Activated CD8-positive, alpha-beta memory T cell treated with anti-CD3 and anti-CD28 coated beads, Interleukin-2, amount 10 ng/mL, durations not matched to agents 7 days and 5 days (primary cell): ENCODE measurements at regions not wholly inside any gene's neighbourhood (a gene's known extent, or its start where the extent isn't known, plus 50 kb on each side); places are given as distances from the start of the nearest gene placed in this dataset.
"Not testable (repeated sequence)": the region's sequence is repeated elsewhere in the genome, so short reads cannot be mapped to it uniquely, and the experiment has no call there.

Experiments
- ATAC-seq: fragments of 150-1000 bp; cut with Tn5 transposase; one replicate; pipeline ENCODE4 v1.10.0; 2021; ENCODE audit warnings: moderate library complexity
- CTCF ChIA-PET: fragments of 350-600 bp; sonication (Branson Sonifier 250); formaldehyde crosslinking; loops from one replicate; lab custom pipeline; 2021; ENCODE audit warnings: antibody characterized with exemption; lab: Charles Lee
- DNase-seq: peaks from one replicate; pipeline ENCODE4 v3.0.0-alpha.2; 2020
- H3K27ac Mint-ChIP-seq: one replicate; pipeline ENCODE4 v1.8.0; 2021; ENCODE audit warnings: mild to moderate bottlenecking, mixed read lengths
- H3K27me3 Mint-ChIP-seq: one replicate; pipeline ENCODE4 v1.8.0; 2021; ENCODE audit warnings: mixed read lengths
- H3K36me3 Mint-ChIP-seq: one replicate; pipeline ENCODE4 v1.8.0; 2021; ENCODE audit warnings: mild to moderate bottlenecking, mixed read lengths
- H3K4me1 Mint-ChIP-seq: one replicate; pipeline ENCODE4 v1.8.0; 2021; ENCODE audit warnings: mixed read lengths
- H3K4me3 Mint-ChIP-seq: one replicate; pipeline ENCODE4 v1.8.0; 2021; ENCODE audit warnings: mild to moderate bottlenecking, moderate library complexity, mixed read lengths
- H3K9me3 Mint-ChIP-seq: one replicate; pipeline ENCODE4 v1.8.0; 2022; ENCODE audit warnings: low read depth, mixed read lengths

DNA sequence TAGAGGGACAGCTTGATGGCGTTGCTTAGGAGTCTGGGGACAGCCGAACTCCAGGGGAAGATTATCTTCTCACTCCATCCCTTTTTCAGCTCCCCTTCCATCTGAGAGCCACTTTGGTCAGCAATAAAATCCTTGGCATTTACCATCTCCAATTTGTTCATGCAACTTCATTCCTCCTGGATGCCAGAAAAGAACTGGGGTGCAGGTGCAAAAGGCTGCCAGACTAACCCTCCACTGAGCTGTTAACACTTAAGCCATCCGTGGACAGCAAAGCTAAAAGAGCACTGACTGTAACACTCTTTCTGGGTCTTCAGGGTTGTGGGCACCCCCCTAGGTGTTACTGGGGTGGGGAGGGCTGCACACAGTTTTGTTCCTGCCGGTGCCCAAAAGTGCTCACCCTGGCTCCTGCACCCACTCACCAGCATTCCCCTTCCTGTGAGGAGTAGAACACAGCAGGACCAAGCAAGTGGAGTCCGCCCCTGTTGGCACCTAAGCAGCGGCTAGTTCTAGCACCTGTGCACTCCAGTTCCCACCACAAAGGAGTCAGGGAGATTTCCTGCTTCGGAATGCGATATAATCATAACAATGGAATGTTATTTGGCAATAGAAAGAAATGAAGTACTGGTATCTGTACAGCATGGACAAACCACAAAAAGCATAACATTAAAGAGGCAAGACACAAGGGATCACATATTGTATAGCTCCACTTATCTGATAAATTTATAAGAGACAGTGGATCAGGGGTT lies 95.1 kb downstream of the NPY start:
- no peak overlapping the region for H3K4me3 Mint-ChIP-seq
- no peak overlapping the region for H3K27ac Mint-ChIP-seq
- no peaks in the 10 kb centered on the region for H3K4me1 Mint-ChIP-seq
- H3K36me3 Mint-ChIP-seq, result no peaks in the 10 kb centered on the region
- ATAC-seq (no peak), DNase-seq (no peak)
- no peaks in the 10 kb centered on the region for H3K9me3 Mint-ChIP-seq
- CTCF ChIA-PET, result no interaction called here
- peaks cover 13% of the 10 kb centered on the region for H3K27me3 Mint-ChIP-seq

DNA sequence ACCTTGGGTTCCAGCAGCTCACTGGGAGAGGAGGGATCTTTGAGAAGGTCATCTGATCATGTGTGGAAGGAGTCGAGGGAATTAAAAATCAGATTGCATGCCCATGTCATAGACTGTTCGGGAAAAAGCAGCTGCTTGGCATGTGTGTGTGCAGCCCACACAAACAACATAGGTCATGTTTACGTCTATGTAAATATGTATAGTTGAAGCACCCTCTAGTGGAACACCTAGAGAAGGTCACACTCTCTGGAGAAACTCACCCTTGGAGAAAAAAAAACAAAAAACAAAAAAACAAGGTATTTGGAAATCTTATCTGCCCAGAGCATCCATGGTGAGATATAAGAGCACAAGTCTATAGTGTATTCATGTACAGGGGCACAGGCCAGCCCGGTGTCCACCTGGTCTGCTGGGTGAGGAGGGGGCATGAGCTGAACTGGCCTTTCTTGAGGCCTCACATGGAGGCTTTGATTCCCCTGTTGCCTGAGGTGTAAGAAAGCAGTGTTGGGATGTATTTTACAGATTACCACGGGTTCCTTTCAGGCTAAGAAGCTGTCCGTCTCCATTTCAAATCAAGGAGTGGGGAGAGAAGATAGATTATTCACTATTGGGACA lies 98.0 kb downstream of the NPY start:
- DNase-seq (no peak), ATAC-seq (no peak)
- CTCF ChIA-PET, result interaction anchor here (0.8 to 1.2 kb wide), 4 partner anchors 9 to 519 kb away, joined by 3 to 5 read pairs (median 4); no protein-coding TSS in a partner anchor
- Mint-ChIP-seq H3K27me3 (peaks cover 4% of the 10 kb centered on the region), H3K27ac (no peak overlapping the region), H3K36me3 (no peaks in the 10 kb centered on the region), H3K4me3 (no peak overlapping the region), H3K9me3 (no peaks in the 10 kb centered on the region), H3K4me1 (no peaks in the 10 kb centered on the region)

DNA sequence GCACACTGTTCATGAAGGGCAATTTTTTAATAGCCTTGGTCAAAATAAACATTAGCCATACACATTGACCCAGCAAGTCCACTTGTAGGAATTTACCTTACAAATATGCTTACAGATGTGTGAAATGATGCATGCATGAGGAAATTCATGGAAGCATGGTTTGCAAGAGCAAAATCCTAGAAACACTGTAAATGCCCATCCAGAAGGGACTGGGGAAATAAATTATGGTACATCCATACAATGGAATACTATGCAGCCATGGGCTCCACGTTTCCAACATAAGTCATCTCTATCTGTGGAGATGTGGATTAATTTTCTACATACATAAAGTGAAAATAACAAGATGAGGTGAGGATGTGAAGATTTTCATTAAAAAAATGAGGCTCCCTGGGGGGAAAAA lies 99.1 kb downstream of the NPY start:
- Mint-ChIP-seq H3K36me3 (no peaks in the 10 kb centered on the region), H3K4me3 (no peak overlapping the region), H3K9me3 (no peaks in the 10 kb centered on the region), H3K27ac (no peak overlapping the region), H3K4me1 (no peaks in the 10 kb centered on the region), H3K27me3 (peaks cover 9% of the 10 kb centered on the region)
- ATAC-seq (no peak), DNase-seq (no peak)
- CTCF ChIA-PET, result no interaction called here

DNA sequence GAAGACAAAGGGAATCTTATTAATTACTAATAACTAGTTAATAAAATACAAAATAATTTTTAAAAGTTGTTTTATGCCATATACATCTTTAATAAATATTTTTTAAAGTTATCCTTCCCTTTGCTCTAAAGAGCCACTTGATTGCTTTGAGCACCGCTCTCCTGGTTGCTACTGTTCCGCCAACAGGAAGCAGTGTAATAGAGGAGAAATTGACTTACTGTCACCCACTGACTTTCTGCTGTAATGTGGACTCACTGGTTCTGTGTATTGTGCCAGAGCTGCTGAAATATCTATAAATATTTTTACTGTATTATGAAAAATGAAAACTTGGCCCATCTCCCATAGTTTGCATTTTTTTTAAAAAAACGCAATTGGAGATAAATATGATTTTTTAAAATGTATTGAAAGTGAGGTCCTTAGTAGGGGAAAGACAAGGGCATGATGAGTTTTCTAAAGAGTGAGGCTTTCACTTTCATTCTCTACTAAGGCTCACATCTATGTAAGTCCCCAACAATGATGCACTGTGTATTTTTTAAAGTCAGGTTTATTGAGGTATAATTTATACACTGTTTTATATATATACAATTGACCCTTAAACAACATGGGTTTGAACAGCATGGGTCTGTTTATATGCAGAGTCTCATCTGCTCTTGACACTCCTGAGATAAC lies 100.5 kb downstream of the NPY start:
- CTCF ChIA-PET, result no interaction called here

DNA sequence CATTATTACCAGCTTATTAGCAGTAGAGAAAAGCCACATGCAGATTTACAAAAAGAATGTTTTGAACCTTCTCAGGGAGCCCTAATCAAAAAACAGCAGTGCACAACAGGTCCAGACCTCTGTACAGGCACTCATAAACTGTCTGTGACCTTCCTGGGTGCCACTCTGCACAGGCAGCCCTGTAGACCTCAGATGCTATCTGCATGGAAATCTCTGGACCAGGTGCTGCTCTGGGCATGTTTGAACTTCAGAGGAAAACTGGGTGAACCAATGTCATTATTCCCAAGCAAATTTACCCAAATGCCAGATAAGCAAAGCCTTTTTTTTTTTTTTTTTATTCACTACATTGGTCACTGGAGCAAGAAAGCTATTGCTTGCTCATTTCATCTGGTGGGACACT lies 104.2 kb downstream of the NPY start:
- Mint-ChIP-seq H3K4me3 (no peak overlapping the region), H3K27me3 (peaks cover 18% of the 10 kb centered on the region), H3K36me3 (no peaks in the 10 kb centered on the region), H3K27ac (no peak overlapping the region), H3K4me1 (no peaks in the 10 kb centered on the region), H3K9me3 (no peaks in the 10 kb centered on the region)
- ATAC-seq (no peak), DNase-seq (no peak)
- CTCF ChIA-PET, result interaction anchor here (1.0 kb wide), 1 partner anchor 19 kb away, joined by 4 read pairs; no protein-coding TSS in a partner anchor

More for the DNA sequence above, 100.5 kb downstream of the NPY start:
- peaks cover 12% of the 10 kb centered on the region for H3K27me3 Mint-ChIP-seq
- no peak overlapping the region for H3K4me3 Mint-ChIP-seq
- no peak overlapping the region for H3K27ac Mint-ChIP-seq
- peak; percentile 9 for ATAC-seq
- no peaks in the 10 kb centered on the region for H3K9me3 Mint-ChIP-seq
- no peaks in the 10 kb centered on the region for H3K4me1 Mint-ChIP-seq
- no peak for DNase-seq
- no peaks in the 10 kb centered on the region for H3K36me3 Mint-ChIP-seq

DNA sequence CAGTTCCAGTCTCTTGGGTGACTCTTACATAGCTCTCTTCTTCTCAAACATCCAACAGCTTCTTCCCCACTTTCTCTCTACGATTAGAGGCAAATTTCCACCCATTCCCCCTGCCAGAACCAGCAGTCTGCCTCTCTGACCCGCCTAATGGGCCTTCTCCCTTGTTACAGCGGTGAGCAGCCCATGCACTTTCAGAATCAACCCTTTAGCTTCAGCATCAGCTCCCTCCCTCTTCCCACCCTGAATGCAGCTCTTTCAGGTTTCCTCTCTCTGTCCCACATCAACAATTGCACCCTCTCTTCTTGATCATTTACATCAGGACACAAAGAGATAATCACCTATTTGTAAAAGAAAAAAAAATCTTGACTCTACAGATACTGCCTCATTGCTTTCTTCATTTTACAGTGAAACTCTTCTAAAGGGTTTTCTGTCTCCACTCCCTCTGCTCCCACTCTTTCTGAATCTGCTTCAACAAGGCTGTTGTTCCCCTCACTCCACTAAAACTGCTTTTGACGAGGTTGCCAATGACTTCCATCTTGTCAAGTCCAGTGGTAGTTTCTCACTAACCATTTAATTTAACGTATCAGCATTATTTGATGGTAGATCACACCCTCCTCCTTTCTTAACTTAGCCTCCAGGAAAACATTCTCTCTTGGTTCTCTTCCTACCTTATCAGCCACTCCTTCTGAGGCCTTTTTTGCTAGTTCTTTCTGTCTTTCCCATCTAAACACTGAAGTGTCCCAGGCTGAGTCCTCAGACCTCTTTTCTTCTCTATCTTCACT lies 106.6 kb downstream of the NPY start:
- DNase-seq, result no peak
- CTCF ChIA-PET, result no interaction called here
- Mint-ChIP-seq H3K4me3 (no peak overlapping the region), H3K27ac (no peak overlapping the region), H3K9me3 (no peaks in the 10 kb centered on the region), H3K4me1 (no peaks in the 10 kb centered on the region), H3K27me3 (peaks cover 18% of the 10 kb centered on the region), H3K36me3 (no peaks in the 10 kb centered on the region)
- no peak for ATAC-seq

DNA sequence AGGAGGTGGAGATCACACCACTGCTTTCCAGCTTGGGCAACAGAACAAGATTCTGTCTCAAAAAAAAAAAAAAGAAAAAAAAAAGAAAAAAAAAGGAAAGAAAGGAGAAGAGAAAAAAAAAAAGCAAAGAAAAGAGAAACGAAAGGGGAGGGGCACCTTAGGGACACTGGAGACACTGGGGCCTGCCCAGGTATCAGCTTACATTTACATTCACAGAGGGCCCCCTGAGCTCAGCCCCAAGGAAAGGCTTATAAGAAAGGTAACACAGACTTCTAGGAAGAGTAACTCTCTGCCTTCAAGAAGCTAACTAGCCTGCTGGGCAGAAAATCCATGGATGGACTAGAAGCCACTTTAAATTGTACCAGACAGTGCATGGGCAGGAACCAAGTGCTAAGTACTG lies 108.8 kb downstream of the NPY start:
- H3K4me3 Mint-ChIP-seq, result no peak overlapping the region
- H3K9me3 Mint-ChIP-seq, result no peaks in the 10 kb centered on the region
- DNase-seq, result no peak
- H3K27ac Mint-ChIP-seq, result no peak overlapping the region
- no peak for ATAC-seq
- no peaks in the 10 kb centered on the region for H3K36me3 Mint-ChIP-seq
- CTCF ChIA-PET, result no interaction called here
- H3K4me1 Mint-ChIP-seq, result no peaks in the 10 kb centered on the region
- H3K27me3 Mint-ChIP-seq, result peaks cover 18% of the 10 kb centered on the region

DNA sequence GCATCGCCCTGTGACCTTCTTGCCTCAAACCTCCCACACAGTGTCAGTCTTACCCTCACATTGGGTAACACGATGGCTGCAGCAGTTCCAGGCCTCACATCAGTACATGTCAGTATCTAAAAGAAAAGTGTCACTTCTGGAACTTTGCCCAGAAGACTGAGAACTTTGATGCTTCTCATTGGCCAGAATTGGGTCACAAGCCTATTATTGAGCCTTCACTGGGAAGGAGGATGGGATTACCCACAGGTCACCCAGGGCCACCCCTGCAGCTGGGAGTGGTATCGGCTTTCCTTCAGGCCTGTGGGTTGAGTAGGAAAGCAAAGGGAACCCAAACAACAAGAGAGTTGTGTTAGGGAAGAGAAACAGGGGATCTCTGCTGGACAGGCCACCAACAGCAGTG lies 111.5 kb downstream of the NPY start:
- DNase-seq (no peak), ATAC-seq (no peak)
- no peak overlapping the region for H3K27ac Mint-ChIP-seq
- no peaks in the 10 kb centered on the region for H3K4me1 Mint-ChIP-seq
- peaks cover 10% of the 10 kb centered on the region for H3K27me3 Mint-ChIP-seq
- H3K4me3 Mint-ChIP-seq, result no peak overlapping the region
- no peaks in the 10 kb centered on the region for H3K36me3 Mint-ChIP-seq
- CTCF ChIA-PET, result no interaction called here
- no peaks in the 10 kb centered on the region for H3K9me3 Mint-ChIP-seq

DNA sequence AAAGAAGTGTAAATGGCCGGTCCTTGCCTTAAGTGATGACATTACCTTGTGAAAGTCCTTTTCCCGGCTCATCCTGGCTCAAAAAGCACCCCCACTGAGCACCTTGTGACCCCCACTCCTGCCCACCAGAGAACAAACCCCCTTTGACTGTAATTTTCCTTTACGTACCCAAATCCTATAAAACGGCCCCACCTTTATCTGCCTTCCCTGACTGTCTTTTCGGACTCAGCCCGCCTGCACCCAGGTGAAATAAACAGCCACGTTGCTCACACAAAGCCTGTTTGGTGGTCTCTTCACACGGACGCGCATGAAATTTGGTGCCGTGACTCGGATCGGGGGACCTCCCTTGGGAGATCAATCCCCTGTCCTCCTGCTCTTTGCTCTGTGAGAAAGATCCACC lies 112.4 kb downstream of the NPY start:
- H3K4me3 Mint-ChIP-seq, H3K9me3 Mint-ChIP-seq, DNase-seq, H3K27me3 Mint-ChIP-seq, H3K4me1 Mint-ChIP-seq, CTCF ChIA-PET, ATAC-seq, H3K27ac Mint-ChIP-seq, H3K36me3 Mint-ChIP-seq: not testable (repeated sequence)

DNA sequence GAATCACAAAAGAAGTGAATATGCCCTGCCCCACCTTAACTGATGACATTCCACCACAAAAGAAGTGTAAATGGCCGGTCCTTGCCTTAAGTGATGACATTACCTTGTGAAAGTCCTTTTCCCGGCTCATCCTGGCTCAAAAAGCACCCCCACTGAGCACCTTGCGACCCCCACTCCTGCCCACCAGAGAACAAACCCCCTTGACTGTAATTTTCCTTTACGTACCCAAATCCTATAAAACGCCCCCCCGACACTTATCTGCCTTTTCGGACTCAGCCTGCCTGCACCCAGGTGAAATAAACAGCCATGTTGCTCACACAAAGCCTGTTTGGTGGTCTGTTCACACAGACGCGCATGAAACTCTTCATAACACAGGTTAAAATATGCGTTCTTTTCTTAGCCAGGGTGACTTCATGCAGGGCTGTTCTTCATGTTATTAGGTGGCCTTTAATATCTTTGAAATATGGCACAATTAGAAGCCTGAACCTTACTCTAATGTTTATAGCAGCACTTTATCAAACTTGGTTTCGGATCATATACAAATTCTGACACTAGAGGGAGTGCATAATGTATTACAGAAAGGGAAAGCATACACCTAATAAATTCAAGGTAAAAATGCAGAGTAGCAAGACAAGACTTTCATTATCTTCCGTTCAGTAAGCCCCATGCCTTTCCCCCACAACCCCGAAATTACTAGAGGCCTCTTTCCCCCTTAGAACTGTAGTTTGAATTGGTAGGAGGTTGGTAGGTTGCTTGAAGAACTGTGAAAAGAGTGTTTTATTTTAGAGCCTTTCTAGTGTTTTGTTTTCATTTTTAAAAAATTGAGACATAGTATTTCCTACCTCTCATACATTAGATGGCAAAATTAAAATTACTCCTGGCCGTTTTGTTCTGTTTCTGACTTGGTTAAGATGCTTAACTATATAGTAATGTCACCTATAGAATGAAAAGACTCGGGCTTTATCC lies 117.9 kb downstream of the NPY start:
- Mint-ChIP-seq H3K27ac (no peak overlapping the region), H3K4me3 (no peak overlapping the region), H3K4me1 (peaks cover 2% of the 10 kb centered on the region), H3K27me3 (peaks cover 6% of the 10 kb centered on the region), H3K9me3 (no peaks in the 10 kb centered on the region), H3K36me3 (no peaks in the 10 kb centered on the region)
- DNase-seq, result no peak
- ATAC-seq, result no peak
- CTCF ChIA-PET, result no interaction called here

DNA sequence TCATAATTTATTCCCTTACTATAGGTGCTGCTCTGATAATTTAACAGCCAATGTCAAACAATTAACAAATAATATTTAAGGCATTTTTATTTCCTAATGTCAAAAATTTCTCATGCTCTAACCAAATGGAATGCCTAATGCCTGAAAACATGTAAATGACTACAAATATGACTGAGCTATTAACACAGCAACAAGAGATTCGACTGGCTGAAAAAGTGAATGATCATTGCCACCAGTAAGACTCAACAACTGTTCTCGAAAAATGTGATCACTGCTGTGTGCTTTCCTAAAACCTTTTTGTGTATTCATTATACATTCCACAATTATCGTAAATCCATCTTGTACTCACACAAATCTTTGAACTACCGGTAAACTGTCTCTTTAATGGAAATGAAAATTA lies 118.7 kb downstream of the NPY start:
- Mint-ChIP-seq H3K27me3 (peaks cover 6% of the 10 kb centered on the region), H3K4me3 (no peak overlapping the region), H3K9me3 (no peaks in the 10 kb centered on the region), H3K4me1 (peaks cover 2% of the 10 kb centered on the region), H3K27ac (no peak overlapping the region), H3K36me3 (no peaks in the 10 kb centered on the region)
- CTCF ChIA-PET, result no interaction called here
- DNase-seq (no peak), ATAC-seq (no peak)

DNA sequence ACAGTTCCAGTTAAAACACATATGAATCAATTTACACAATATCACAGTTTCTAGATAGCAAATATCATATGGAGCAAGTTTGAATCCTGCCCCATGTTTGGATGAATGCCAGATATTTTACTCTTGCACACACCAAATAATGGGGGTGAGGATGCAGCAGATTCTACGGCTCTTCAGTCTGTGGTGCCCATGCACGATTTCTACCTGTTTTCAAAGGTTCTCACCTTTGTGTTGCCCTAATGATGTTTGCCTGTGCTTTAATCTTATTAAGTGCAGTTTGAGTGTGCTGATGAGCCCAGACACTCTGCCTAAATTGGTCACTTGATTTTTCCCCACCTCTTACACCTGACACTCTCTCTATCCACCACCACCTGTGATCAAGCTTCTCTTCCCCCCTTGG lies 119.6 kb downstream of the NPY start:
- CTCF ChIA-PET, result no interaction called here
- H3K27ac Mint-ChIP-seq, result no peak overlapping the region
- no peaks in the 10 kb centered on the region for H3K36me3 Mint-ChIP-seq
- no peaks in the 10 kb centered on the region for H3K9me3 Mint-ChIP-seq
- no peak overlapping the region for H3K4me3 Mint-ChIP-seq
- peaks cover 6% of the 10 kb centered on the region for H3K27me3 Mint-ChIP-seq
- ATAC-seq (no peak), DNase-seq (no peak)
- peaks cover 2% of the 10 kb centered on the region for H3K4me1 Mint-ChIP-seq
